Panc1 (cell line): ENCODE measurements at regions not wholly inside any gene's neighbourhood (a gene's known extent, or its start where the extent isn't known, plus 50 kb on each side); places are given as distances from the start of the nearest gene placed in this dataset.

Experiments
- CTCF ChIP-seq: fragments of 450-650 bp; IDR thresholded peaks from 2 replicates; pipeline ENCODE4 v1.5.1; 2017; ENCODE audit warnings: mild to moderate bottlenecking
- POLR2AphosphoS5 ChIP-seq: IDR thresholded peaks from 2 replicates; pipeline ENCODE4 v1.6.1; 2012; ENCODE audit warnings: mild to moderate bottlenecking, low read depth, low read length, moderate library complexity
- SIN3A ChIP-seq: IDR thresholded peaks from 2 replicates; pipeline ENCODE4 v1.6.1; 2012; ENCODE audit warnings: low read depth, mild to moderate bottlenecking, low read length, moderate library complexity, borderline replicate concordance; ENCODE audit not compliant: insufficient read depth
- TCF7L2 ChIP-seq: IDR thresholded peaks from 2 replicates; pipeline ENCODE4 v1.6.1; 2011; ENCODE audit warnings: mild to moderate bottlenecking, low read depth, low read length, inconsistent platforms

GRCh38 chr15:94792196-94792595 is 560.8 kb downstream of the MCTP2 start:
- TF ChIP-seq POLR2AphosphoS5 (no peak), CTCF (no peak), SIN3A (no peak), TCF7L2 (no peak)
